VCaP (cell line): ENCODE measurements at regions not wholly inside any gene's neighbourhood (a gene's known extent, or its start where the extent isn't known, plus 50 kb on each side); places are given as distances from the start of the nearest gene placed in this dataset.

ENCODE experiments used
- H3K27ac ChIP-seq: fragments of 450-650 bp; 2 replicates; pipeline ENCODE4 v1.5.1; 2017
- TF ChIP-seq, protein P1 (sequence below): fragments of 450-650 bp; conservative IDR thresholded peaks from 2 replicates; pipeline ENCODE4 v1.5.1; 2017; ENCODE audit warnings: mild to moderate bottlenecking, moderate library complexity

DNA sequence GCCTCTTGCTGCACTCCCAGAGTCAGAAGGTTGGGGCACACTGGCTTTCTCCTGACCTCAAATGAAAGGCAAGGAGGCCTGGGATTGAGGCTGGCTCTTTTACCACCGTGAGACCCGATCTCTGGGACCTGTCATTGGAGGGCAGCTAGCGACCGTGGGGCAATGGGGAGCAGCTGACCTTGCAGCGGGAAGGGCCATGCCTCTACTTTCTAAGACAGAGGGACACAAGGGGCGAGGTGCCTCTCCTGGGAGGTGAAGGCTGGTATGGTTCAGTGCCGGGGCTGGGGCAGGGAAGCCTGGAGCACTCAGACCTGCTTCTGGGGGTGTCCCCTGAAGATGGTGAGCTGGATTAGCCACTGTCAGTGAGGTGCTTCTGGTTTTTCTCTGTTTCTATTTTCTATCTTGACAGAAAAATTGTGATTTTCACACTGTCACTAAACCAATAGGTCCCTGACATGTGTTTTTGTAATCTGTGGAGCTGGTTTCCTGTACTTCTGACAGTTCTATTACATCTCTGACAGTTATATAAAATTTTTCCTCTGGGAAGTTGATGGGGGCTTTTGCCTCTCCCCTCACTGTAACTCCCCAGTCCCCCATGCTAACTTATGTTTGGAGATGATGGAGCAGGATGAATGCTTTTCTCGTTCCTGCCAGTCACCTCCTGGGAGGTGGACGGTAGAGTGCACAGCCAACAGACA lies 340.8 kb downstream of the RPS24 start:
- TF ChIP-seq, protein P1, sequence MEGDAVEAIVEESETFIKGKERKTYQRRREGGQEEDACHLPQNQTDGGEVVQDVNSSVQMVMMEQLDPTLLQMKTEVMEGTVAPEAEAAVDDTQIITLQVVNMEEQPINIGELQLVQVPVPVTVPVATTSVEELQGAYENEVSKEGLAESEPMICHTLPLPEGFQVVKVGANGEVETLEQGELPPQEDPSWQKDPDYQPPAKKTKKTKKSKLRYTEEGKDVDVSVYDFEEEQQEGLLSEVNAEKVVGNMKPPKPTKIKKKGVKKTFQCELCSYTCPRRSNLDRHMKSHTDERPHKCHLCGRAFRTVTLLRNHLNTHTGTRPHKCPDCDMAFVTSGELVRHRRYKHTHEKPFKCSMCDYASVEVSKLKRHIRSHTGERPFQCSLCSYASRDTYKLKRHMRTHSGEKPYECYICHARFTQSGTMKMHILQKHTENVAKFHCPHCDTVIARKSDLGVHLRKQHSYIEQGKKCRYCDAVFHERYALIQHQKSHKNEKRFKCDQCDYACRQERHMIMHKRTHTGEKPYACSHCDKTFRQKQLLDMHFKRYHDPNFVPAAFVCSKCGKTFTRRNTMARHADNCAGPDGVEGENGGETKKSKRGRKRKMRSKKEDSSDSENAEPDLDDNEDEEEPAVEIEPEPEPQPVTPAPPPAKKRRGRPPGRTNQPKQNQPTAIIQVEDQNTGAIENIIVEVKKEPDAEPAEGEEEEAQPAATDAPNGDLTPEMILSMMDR, result no peak
- no peak overlapping the region for H3K27ac ChIP-seq

DNA sequence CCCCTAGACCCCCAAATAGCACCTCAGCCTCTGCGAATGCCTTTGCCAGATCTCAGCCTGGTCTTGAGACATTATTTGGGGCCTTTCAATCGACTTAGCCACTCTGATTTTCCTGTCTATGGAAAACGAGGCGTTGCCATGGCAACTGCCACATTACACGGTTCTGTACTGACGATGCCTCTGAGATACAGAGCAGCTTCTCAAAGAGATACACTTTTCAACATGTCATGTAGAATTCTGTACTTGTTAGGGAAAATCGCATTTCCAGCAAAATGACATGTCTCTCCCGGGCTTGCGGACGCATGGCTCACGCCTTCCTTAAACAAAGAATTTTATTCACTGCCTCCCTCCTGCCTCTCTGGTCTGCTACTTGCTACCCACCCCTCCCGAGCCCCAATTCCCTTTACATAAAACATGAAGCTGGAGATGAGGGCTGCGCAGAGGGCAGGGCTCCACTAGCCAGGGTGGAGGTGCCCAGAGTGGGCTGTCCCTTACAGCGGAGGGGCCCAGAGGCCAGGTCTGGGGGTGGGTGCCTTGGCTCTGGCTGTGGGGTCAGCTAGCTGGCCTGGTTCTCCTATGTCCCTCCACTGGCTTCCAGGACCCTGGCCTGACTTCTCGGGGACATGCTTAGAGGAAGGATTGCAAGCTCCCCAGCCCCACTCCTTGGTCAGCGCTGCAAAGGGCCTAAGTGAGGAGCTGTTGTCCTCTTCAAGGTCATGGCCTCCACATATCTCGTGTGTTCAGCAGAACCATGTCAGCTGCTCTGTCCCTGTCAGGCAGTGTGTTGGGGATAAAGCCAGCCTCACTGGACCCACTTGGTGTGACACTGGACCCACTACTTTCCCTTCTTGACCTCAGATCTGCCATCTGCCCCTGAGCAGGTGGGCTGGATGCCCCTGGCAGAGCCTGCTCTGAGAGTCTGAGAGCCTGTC lies 342.5 kb downstream of the RPS24 start:
- H3K27ac ChIP-seq, result no peak overlapping the region
- TF ChIP-seq, protein P1, result no peak

DNA sequence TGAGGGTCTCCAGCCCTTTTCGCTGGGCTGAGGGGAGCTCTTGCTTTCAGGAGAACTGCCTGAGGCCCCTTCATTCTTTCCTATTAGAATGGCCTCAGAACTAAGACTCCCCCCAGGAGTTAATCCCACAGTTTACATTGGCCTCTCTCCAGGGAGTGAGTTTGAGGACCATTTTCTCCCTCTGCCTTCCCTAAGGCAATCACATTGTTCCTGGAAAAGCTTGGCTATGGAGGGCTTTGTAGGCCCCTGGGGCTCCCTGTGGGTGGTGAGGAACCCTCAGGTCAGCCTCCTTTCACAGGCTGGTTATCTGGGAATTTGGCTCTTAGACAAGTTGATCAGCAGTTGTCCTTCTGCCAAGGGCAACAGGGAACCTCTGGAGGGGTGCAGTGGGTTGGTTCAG lies 343.7 kb downstream of the RPS24 start:
- TF ChIP-seq, protein P1, result no peak
- H3K27ac ChIP-seq, result no peak overlapping the region

DNA sequence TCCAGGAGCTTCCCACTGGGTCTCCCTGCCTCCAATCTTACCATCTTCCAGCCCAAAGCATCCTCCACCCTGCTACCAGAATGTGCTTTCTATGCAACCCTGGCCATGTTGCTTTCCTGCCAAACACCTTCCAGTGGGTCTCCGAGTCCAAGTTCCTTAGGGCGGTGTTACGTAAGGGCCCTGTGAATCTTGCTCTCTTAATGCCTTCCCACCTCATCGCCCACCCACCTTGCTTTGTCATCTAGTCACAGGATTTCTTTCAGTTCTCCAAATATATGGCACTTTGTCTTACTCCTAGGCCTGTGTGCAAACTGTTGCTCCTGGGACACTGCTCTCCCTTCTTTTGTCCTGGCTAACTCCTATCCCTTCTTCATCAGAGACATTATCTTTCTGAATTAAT lies 344.5 kb downstream of the RPS24 start:
- H3K27ac ChIP-seq, result no peak overlapping the region
- TF ChIP-seq, protein P1, result no peak

DNA sequence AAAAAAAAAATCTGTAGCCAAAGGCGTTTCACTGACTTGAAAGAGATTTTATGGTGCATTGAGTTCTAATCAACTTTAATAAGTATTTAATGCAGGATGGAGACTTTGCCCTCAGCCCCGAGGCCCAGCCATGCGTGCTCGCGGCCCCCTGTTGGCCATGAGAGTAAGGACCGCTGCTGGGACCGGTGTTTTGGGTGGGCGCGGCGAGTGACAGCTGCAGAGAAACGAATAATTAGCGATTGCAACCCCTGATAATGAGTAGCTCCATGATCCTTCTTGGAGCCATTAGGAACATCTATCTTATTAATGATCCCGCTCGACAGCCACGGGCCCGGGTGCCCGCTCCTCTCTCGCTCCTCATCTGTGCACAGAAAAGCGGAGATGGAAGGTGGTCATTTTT lies 347.4 kb downstream of the RPS24 start:
- no peak overlapping the region for H3K27ac ChIP-seq
- TF ChIP-seq, protein P1, result no peak

DNA sequence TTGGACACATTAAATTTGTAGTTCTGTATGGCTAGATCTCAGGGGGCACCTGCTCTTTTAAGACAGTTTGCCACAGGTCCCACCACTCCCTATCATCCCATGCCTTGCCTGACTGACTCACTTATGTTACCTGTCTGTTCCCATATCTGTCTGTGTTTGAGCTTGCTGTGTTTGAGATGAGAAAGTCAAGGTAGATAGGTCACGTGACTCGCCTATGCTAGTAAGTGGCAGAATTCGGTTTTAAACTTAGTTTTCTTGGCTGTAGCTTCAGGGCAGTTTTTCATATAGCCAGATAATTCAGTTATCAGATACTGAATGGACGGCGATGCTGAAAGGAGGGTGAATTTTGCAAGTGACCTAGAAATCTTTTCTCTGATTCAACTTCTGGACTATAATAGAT lies 348.4 kb downstream of the RPS24 start:
- no peak overlapping the region for H3K27ac ChIP-seq
- TF ChIP-seq, protein P1, result no peak

DNA sequence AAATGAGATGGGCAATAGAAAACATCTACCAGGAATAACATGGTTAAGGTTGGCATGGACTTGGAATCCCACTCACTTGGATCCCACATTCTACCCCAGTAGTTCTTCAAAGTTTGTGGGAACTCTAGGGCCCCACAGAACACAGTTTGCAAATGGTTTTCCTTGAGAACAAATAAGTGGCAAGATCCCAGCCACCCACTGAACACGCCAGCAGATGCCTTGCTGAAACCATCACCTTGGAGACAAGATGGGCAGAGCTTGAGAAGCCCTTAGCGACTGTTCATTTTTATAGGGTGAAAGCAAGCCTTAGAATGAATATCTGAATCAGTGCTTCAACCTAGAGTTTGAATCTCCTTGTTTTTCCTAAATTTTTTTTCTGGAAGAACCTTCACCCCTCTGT lies 349.1 kb downstream of the RPS24 start:
- TF ChIP-seq, protein P1, result no peak
- no peak overlapping the region for H3K27ac ChIP-seq
